ENCODE measurements at regions not wholly inside any gene's neighbourhood (a gene's known extent, or its start where the extent isn't known, plus 50 kb on each side); places are given as distances from the start of the nearest gene placed in this dataset.
"Not testable (repeated sequence)": the region's sequence is repeated elsewhere in the genome, so short reads cannot be mapped to it uniquely, and the experiment has no call there.

- Mint-ChIP-seq H3K4me3 (no peak overlapping the region), H3K27me3 (no peaks in the 10 kb centered on the region), H3K4me1 (no peaks in the 10 kb centered on the region), H3K9me3 (peaks cover 8 to 76% (median 31%) of the 10 kb centered on the region in 11 donors), H3K27ac (no peak overlapping the region), H3K36me3 (peaks cover 0 to 21% (median 0%) of the 10 kb centered on the region in 5 donors)
- intact Hi-C loops (cut with micrococcal nuclease), result no loop called here
- CTCF ChIA-PET, result no interaction called here
- Histone ChIP-seq H3K9me3 (ENCODE audit: control insufficient read depth in 2 of 3, low read length in 3 of 3) (peaks cover 0 to 53% (median 0%) of the 10 kb centered on the region in 3 experiments), H3K27ac (ENCODE audit: low read depth, low read length) (no peak overlapping the region), H3K27me3 (ENCODE audit: control insufficient read depth in 2 of 2, insufficient read depth in 2 of 2, low read length in 2 of 2) (no peaks in the 10 kb centered on the region), H3K36me3 (ENCODE audit: control insufficient read depth in 2 of 3, insufficient read depth in 3 of 3, low read length in 3 of 3) (no peaks in the 10 kb centered on the region), H3K4me1 (ENCODE audit: control insufficient read depth in 2 of 2, insufficient read depth in 2 of 2, low read length in 2 of 2) (no peaks in the 10 kb centered on the region), H3K4me3 (ENCODE audit: low read length) (no peak overlapping the region)
- ATAC-seq, result no peak
- DNase-seq, result no peak
- POLR2A ChIA-PET, result no interaction called here
Measured at GRCh38 chr12:34607520-34608195, 585.4 kb downstream of the ALG10 start.

- Mint-ChIP-seq H3K9me3 (peaks cover 19 to 86% (median 35%) of the 10 kb centered on the region in 11 donors), H3K36me3 (peaks cover 0 to 16% (median 0%) of the 10 kb centered on the region in 5 donors)
- POLR2A ChIA-PET; H3K4me3 Mint-ChIP-seq; intact Hi-C loops (cut with micrococcal nuclease); H3K27ac ChIP-seq (ENCODE audit: low read depth, low read length); H3K27me3 ChIP-seq (ENCODE audit: control insufficient read depth in 2 of 2, insufficient read depth in 2 of 2, low read length in 2 of 2); DNase-seq; H3K36me3 ChIP-seq (ENCODE audit: control insufficient read depth in 2 of 3, insufficient read depth in 3 of 3, low read length in 3 of 3); ATAC-seq; H3K9me3 ChIP-seq (ENCODE audit: control insufficient read depth in 2 of 3, low read length in 3 of 3); H3K27ac Mint-ChIP-seq; H3K27me3 Mint-ChIP-seq; CTCF ChIA-PET; H3K4me1 Mint-ChIP-seq; H3K4me3 ChIP-seq (ENCODE audit: low read length); H3K4me1 ChIP-seq (ENCODE audit: control insufficient read depth in 2 of 2, insufficient read depth in 2 of 2, low read length in 2 of 2): not testable (repeated sequence)
Measured at GRCh38 chr12:34613988-34614387, 591.7 kb downstream of the ALG10 start.

GRCh38 chr12:34625116-34625515 lies 602.8 kb downstream of the ALG10 start:
- ChIA-PET POLR2A (no interaction called here), CTCF (no interaction called here)
- DNase-seq (no peak), ATAC-seq (no peak)
- H3K4me3 Mint-ChIP-seq, result no peak overlapping the region
- H3K27me3 Mint-ChIP-seq, result no peaks in the 10 kb centered on the region
- Histone ChIP-seq H3K27ac (ENCODE audit: low read depth, low read length) (no peak overlapping the region), H3K27me3 (ENCODE audit: control insufficient read depth in 2 of 2, insufficient read depth in 2 of 2, low read length in 2 of 2) (no peaks in the 10 kb centered on the region), H3K4me1 (ENCODE audit: control insufficient read depth in 2 of 2, insufficient read depth in 2 of 2, low read length in 2 of 2) (no peaks in the 10 kb centered on the region), H3K36me3 (ENCODE audit: control insufficient read depth in 2 of 3, insufficient read depth in 3 of 3, low read length in 3 of 3) (no peaks in the 10 kb centered on the region), H3K4me3 (ENCODE audit: low read length) (no peak overlapping the region), H3K9me3 (ENCODE audit: control insufficient read depth in 2 of 3, low read length in 3 of 3) (no peaks in the 10 kb centered on the region)
- no peaks in the 10 kb centered on the region for H3K36me3 Mint-ChIP-seq
- intact Hi-C loops (cut with micrococcal nuclease), result loop anchor here in 1 of 2 donors (2.0 kb wide), 1 partner anchor 502 kb away; no protein-coding TSS in a partner anchor
- H3K9me3 Mint-ChIP-seq, result peaks cover 4 to 61% (median 15%) of the 10 kb centered on the region in 11 donors
- H3K4me1 Mint-ChIP-seq, result no peaks in the 10 kb centered on the region
- H3K27ac Mint-ChIP-seq, result no peak overlapping the region

- no peaks in the 10 kb centered on the region for H3K36me3 ChIP-seq (ENCODE audit: control insufficient read depth in 2 of 3, insufficient read depth in 3 of 3, low read length in 3 of 3)
- H3K4me1 ChIP-seq (ENCODE audit: control insufficient read depth in 2 of 2, insufficient read depth in 2 of 2, low read length in 2 of 2), result no peaks in the 10 kb centered on the region
- no peaks in the 10 kb centered on the region for H3K27me3 ChIP-seq (ENCODE audit: control insufficient read depth in 2 of 2, insufficient read depth in 2 of 2, low read length in 2 of 2)
- ChIA-PET CTCF (no interaction called here), POLR2A (no interaction called here)
- no peak overlapping the region for H3K27ac Mint-ChIP-seq
- no peak overlapping the region for H3K27ac ChIP-seq (ENCODE audit: low read depth, low read length)
- no peaks in the 10 kb centered on the region for H3K36me3 Mint-ChIP-seq
- peaks cover 5 to 55% (median 21%) of the 10 kb centered on the region in 11 donors for H3K9me3 Mint-ChIP-seq
- H3K9me3 ChIP-seq (ENCODE audit: control insufficient read depth in 2 of 3, low read length in 3 of 3), result no peaks in the 10 kb centered on the region
- no peaks in the 10 kb centered on the region for H3K27me3 Mint-ChIP-seq
- ATAC-seq, result no peak
- no peak overlapping the region for H3K4me3 ChIP-seq (ENCODE audit: low read length)
- H3K4me3 Mint-ChIP-seq, result no peak overlapping the region
- DNase-seq, result no peak
- intact Hi-C loops (cut with micrococcal nuclease), result no loop called here
- no peaks in the 10 kb centered on the region for H3K4me1 Mint-ChIP-seq
Measured at GRCh38 chr12:34626363-34627157, 604.3 kb downstream of the ALG10 start.
